Kidney capillary endothelial cell (primary cell): ENCODE measurements at regions not wholly inside any gene's neighbourhood (a gene's known extent, or its start where the extent isn't known, plus 50 kb on each side); places are given as distances from the start of the nearest gene placed in this dataset.

Experiments
- DNase-seq: peaks from one replicate; pipeline ENCODE4 v3.0.0-alpha.2; 2018; ENCODE audit warnings: low spot score

DNA sequence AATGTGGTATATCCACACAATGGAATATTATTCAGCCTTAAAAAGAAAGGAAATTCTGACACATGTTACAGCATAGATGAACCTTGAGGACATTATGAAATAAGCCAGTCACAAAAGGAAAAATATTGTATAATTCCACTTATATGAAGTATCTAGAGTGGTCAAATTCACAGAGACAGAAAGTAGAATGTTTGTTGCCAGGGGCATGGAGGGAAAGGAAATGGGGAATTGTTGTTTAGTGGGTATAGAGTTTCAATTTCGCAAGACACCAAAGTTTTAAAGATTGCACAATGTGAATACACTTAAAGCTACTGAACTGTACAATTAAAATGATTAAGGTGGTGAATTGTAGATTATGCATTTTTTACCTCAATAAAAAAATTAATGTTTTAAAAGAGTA is 92.9 kb downstream of the TXNL1 start:
- no peak for DNase-seq

DNA sequence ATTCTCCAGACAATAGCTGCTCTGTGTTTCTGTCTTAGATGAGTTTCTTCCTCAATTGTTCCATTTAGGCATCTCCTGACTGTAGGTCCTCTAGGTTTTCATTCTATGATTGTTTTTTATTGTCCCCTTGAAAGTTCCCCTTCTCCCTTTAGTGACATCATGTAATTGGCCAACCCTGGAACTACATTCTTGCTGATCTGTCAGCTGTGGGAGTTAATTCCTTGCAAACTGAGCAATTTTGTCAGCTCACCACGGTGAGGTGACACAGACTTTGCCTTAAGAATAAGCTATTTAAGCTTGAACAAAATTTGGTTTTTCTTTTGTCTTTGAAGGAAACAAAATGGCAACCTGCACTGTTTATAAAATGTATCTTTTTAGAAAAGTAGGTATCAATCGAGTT is 95.9 kb downstream of the TXNL1 start:
- no peak for DNase-seq

DNA sequence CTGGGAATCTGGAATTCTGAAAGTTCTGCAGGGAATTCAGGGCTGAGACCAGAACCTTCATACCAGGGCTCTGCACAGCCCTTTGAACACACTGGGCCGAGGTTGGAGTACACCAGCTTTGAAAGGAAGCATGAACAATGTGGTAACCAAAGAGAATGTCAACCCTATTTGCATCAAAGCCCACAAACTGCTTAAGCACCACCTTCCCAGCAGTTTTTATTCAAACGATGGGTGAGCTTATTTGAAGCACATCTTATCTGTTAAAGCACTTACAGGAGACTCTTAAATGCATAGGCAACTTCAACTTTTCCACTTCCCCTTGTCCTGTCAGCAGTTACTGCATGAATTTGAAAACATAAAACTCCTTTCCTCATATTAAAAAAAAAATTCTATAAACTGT is 96.6 kb downstream of the TXNL1 start:
- no peak for DNase-seq

DNA sequence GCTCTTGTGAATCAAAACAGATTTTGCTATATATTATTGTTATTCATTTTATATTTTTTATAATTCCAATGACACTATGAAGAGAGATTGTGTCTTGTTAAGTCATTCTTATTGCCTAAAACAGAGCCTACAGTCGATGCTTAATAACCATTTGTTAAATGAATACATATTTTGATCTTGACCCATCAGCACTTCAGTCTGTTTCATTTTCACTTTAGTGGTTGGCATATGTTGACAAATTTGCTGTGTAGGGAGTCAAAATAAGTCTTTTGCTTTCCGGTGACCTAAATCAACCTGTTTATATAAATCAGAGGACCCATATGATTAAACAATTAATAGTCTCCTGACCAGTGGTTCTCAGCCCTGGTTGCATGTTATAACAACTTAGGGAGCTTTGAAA is 97.1 kb downstream of the TXNL1 start:
- DNase-seq: no peak

DNA sequence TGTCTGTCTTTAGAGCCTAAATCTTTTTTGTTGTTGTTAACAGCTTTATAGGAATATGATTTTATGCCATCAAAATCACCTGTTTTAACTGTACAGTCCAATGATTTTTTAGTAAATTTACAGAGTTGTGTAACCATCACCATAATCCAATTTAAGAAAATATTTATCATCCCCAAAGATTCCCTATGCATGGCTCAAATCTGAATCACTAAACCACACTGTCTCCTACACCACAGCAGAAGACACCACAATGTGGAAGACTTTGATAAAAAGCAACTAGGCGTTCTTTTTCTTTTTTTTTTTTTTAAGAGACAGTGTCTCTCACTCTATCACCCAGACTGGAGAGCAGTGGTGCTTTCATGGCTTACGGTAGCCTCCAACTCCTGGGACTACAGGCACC is 99.6 kb downstream of the TXNL1 start:
- DNase-seq: no peak

DNA sequence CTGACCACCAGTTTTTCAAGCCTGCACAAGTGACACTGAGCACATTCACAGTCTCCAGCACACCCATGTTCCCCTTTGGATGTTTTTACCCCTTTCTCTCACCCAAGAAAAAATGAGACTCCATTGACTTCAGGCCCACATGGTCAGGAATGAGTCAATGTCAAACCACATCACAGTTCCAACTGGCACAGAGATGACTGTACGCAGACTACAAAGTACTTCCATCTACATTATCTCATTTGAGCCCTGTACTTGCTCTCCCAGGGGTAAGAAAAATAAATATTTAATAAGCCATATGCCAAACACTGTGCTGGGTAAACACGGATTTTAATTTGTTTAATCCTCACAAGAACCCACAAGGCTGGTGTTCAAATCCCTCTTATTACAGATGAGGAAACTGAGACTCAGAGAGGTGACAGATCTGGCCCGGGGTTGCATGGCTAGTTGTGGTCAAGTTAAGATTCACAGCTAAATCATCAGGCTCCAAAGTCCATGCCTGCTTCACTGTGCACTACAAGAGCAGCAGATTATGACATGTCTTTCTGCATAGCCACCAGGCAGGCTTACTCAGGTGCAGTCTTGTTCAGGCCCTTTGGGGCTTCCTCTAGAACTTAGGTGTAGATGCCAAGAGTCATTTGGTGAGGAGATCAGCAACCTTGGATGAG is 106.1 kb downstream of the TXNL1 start:
- DNase-seq: no peak

DNA sequence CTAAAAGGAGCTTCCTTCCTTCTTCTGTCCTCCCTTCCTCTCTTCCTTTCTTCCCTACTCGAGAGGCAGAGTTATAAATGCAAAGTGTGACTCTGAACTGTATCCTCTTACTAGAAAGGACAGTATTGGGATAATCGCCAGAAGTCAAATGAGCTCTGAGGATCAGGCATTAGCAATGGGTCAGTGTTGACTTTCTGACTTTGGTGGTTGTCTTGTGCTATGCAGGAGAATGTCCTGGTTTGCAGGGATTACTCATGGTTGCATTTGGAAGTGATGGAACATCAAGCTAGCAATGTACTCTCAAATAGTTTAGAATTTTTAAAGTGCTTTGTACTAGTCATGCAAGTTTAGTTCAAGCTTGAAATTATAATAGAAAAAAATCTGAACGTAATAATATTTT is 115.6 kb downstream of the TXNL1 start:
- DNase-seq: no peak

DNA sequence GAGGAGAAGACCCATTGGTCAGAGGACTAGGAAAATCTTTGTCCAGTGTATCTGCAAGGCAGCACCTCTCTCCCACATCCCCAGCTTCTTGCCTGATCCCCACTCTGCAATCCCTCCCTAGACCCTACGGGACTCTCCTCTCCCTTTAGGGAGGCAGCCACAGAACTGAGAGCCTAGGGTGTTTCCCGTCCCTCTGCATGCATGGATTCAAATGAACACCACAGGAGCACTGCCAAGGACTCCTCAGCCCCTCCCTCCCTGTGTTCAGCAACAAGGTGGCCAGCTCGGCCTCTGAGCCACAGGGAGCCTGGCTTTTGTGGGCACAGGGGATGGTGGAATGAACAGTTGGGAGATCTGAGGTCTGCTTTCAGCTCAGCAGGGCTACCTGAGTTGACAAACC is 117.1 kb downstream of the TXNL1 start:
- no peak for DNase-seq

DNA sequence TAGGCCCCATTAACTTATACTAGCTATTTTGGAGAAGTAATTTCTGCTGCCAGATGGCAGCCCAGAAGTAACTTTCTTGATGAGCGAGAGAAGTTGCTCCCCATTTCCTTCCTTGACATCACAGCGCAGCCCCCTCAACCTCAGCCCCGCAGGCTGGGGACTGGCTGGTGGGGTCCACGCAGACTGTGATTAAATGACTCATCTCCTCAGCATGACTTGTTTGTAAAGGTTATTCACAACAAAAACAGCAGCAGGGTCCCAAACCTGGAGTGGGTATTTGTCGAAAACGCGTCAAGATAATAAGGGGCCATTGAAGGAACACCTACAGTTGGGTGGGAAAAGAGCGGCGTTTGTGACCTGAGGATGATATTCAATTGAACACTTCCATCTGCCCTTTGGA is 120.6 kb downstream of the TXNL1 start:
- DNase-seq: no peak

DNA sequence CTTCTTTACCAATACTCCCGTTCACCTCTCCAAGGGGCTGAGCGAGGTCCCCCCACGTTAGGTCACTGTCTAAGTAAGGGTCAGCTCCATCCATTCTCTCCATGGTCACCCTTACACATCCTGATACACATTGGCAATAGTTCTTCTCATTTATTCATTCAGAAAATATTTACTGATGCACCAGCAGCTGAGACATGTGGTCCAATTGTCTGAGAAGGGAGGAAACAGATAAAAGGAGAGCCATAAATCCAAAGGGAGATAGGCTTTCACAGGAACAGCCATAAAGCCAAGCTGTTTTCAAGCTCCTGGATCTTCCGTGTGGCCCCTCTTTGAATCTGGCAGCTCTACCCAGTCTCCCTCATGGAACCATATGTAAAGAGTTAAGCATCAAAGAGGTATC is 121.2 kb downstream of the TXNL1 start:
- no peak for DNase-seq

DNA sequence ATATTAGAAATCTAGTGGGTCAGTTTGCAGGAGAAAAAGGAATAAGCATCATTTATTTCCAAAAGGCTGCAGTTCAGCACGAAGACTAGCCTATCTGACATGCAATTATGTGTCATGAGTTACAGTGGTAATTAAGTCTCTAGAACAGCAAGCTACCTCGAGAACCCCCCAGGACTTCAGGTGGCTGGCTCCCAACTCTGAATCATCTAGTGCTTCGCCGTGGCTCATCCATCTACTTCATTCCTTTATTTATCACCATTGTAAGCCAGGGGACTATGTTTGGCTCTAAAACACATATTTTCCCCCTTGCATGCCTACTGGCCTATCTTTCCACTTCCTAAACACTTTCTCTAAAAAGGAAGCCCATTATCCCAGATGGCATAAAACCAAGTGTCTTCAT is 121.6 kb downstream of the TXNL1 start:
- no peak for DNase-seq

DNA sequence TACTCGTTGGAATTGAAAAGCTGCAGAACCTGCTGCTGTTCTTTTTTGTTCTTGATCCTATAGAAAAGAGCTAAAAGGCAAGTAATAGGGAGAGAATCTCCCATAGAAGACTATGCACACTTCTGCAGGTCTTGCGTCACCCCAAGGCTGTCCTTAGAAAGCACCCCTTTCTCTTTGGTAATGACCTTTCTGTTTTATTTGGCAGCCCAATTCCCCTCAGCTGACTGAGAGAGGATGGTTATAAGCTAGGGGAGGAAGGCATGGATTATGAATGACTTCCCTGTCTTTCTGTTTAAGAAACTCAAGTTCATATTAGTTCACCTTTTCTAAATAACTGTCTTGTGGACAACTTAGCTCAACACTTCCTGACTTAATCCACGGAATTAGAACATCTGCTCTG is 122.9 kb downstream of the TXNL1 start:
- no peak for DNase-seq

DNA sequence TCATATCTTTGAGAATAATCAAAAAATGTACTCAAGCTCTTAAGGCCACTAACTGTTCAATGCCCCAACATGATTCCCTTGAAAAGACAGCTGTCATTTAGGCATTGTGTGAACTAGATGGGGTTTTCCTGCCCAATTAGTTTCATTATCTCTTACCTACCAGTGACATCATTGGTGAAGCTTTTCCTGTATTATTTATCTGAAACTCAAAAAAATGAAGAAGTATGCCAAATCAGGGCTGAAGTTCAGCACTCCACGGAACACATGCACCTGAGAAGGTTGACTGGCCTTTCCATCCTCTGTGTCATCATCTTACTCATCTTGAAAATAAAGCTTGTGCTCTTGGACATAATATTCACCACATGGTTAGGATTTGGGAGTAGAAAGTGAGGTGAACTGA is 126.4 kb downstream of the TXNL1 start:
- DNase-seq: no peak

DNA sequence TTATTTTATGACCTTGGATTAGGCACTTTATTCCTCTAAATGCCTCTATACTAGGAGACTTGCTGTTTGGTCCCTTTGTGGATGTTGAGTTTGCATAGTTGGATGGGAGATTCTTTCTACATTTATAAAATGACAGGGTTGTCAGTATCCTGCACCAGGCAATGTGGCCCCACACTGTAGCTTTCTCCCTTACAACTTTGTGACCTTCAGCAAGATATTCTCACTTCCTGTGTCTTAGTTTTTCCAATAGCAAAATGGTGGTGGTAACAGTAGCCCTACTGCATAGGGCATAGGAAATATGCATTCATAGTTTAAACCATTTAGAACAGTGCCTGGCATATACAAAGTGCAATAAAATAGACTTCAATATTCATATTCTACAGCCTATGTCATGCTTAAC is 128.3 kb downstream of the TXNL1 start:
- no peak for DNase-seq

DNA sequence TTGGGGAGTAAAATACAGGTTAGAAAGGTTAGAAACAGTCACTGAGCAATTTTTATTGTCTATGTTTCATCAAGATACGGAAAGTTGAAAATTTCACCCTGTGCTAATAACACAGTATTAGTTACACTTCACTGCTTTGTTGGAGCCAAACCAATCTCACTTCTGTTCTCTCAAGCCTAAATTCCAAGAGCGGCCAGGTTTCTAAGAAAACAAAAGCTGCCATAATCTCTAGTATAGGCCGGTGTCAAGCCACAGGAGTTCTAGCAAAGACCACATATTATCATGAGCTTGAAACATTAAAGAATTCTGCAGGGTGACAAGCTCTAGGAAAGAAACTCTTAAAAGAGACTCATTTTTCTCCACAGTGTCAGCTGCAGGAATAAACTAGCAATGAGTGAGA is 128.7 kb downstream of the TXNL1 start:
- DNase-seq: no peak

DNA sequence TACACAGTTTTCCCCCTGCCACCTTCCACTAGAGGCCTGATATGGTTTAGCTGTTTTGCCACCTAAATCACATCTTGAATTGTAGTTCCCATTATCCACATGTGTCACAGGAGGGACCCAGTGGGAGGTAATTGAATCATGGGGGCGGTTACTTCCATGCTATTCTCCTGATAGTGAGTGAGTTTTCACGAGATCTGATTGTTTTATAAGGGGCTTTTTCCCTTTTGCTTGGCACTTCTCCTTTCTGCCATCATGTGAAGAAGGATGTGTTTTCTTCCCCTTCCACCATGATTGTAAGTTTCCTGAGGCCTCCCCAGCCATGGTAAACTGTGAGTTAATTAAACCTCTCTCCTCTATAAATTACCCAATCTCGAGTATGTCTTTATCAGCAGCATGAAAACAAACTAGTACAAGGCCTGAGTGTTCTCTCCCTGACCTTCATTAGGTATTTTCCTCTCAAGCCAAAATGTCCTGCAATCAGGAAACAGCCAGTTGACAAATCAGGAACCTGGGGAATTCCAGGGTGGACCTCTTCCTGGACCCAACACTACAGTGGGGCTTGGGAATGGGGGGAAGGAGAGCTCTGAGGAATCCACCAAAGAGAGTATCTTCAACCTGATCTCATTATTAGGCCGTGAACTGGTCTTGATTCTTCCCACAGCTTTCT is 129.9 kb downstream of the TXNL1 start:
- no peak for DNase-seq

DNA sequence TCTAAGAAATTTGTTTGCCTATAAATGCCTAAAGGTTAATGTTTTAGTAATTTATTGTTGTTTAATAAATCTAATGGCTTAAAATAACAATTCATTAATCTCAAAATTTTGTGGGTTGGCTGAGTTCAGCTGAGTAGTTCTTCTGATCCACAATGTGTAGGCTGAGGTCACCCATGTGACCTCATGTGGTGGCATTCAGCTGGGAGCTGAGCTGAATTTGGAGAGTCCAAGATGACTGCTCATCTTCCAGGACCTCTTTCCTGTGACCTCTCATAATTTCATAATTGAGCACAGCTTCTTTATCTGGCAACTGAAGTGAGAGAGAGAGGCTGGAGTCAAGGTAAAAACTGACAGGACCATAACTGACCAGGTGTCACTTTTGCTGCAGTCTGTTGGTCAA is 132.4 kb downstream of the TXNL1 start:
- no peak for DNase-seq

DNA sequence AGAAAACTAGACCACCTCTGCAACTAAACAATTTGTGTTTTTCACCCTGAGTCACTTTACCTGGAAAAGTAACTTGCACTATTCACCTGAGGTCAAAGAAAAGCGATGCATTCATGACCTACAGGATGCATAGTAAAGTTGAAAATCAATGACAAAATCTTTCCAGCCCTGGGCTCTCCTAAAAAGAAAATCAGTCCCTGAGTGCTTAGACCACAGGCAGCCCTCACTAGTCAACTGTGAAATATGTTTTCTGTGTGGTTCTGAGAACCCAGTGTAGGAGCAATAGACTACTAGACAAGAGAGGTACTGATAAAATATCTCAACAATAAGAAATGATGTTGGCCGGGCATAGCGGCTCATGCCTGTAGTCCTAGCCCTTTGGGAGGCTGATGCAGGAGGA is 133.1 kb downstream of the TXNL1 start:
- no peak for DNase-seq

DNA sequence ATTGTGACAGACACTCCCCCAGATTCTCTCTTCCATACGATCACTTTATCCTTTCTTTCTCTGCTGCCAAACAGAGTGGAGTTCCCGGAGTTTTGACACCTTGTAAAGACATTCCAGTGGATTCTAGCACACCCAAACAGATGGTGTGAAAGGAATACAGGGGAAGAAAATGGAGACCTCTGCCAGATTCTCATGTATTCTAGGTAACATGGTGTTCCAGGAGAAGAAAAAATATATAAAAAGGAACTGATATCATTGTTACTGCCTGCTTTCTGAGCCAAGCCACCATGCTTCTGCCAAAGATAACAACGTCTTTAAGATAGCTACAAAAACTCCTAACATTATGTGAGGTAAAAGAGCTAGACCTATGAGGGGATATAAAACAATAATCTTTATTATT is 136.5 kb downstream of the TXNL1 start:
- DNase-seq: no peak

DNA sequence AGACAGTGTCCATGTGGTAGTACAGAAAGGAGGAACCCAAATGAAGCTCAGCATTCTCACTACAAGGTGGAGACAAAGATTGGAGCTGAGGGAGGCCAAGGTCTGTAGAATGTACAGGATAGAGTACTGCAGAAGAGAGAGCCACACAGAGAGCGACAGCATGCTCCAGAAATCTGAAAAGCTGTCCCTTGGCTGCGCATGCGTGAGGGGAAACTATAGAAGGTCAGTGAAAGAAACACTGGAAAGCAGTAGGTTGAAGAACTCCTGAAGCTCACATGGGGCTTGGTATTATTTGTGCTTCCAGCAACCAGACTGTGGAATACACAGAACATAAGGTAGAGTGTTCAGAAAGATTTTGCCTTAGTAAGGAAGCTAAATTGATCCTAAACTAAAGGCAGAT is 142.5 kb downstream of the TXNL1 start:
- DNase-seq: no peak

DNA sequence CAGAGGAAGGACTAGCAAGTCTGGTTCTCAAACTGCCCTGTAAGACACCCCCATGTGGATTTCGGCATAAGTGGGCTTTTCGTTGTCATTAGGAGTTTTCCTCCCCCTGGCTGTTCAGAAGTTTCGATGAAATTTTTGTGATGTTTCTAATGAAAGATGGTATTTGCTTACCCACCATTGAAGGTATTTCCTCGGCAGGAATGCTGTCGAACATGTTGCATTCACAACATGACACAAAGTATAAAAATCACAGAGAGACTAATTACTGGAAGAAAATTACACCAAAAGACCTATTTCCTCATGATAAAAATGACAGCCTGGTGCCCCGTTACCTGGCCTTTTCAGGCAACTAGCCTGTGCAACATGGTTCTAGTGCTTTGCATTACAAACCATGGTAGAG is 144.9 kb downstream of the TXNL1 start:
- DNase-seq: no peak

DNA sequence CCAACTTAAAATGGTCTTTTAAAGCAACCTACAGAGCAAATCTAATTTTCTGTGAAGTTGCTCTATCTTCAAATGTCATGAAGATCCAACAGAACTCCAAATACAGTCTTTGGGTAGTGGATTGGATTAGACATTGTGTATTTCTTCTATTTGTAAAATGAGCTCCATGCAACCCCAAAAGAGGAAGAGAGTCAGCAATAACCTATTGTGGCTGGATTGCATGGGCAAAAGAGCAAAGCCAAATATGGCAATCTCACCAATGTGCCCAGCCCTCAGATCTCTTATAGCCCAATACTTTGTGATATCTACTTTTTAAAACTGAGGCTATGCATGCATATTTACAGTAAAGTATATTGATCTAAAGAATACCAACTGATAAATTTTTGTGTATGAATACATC is 146.3 kb downstream of the TXNL1 start:
- DNase-seq: no peak

DNA sequence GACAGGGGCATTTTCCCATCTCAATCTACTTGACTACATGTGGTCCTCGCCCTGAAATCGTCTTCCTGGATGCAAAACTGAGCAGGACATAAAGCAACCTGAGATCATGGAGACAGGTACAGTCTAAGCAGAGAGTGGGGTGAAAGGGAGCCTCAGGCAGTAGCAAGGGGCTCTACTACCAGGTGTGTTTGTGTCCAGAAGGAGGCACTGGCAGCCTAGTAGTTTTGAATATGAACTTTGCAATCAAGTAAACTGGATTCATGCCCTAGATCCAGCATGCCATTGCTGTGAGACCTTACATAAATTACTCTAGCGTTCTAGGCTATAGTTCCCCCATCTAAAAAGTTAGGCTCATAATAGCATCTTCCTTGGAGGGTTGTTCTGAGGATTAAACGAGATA is 147.4 kb downstream of the TXNL1 start:
- DNase-seq: no peak

DNA sequence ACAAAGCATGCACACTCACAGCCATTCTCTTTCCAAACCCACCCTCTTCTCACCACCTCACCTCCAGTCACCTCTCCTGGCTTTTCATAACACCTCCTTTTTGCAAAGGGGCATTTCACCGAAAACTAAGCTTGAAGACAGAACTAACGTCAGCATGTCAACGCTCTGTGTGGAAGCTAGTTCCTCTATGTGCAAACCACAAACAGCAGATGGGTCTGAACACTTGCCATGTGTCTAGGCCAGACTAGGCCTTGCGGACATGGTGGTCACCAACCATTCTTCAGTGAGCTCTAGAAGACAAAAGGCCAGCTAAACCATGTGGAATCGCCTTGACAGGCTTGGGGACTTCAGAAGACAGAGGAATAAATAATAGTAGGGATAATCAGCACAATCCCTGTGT is 148.5 kb downstream of the TXNL1 start:
- DNase-seq: no peak
